NCI-H510A treated with DMSO at 0.1 percent for 48 hours (cell line): ENCODE measurements at regions not wholly inside any gene's neighbourhood (a gene's known extent, or its start where the extent isn't known, plus 50 kb on each side); places are given as distances from the start of the nearest gene placed in this dataset.

Source experiments
- DNase-seq: peaks from one replicate; lab custom pipeline; 2025; lab: John Stamatoyannopoulos, UW

DNA sequence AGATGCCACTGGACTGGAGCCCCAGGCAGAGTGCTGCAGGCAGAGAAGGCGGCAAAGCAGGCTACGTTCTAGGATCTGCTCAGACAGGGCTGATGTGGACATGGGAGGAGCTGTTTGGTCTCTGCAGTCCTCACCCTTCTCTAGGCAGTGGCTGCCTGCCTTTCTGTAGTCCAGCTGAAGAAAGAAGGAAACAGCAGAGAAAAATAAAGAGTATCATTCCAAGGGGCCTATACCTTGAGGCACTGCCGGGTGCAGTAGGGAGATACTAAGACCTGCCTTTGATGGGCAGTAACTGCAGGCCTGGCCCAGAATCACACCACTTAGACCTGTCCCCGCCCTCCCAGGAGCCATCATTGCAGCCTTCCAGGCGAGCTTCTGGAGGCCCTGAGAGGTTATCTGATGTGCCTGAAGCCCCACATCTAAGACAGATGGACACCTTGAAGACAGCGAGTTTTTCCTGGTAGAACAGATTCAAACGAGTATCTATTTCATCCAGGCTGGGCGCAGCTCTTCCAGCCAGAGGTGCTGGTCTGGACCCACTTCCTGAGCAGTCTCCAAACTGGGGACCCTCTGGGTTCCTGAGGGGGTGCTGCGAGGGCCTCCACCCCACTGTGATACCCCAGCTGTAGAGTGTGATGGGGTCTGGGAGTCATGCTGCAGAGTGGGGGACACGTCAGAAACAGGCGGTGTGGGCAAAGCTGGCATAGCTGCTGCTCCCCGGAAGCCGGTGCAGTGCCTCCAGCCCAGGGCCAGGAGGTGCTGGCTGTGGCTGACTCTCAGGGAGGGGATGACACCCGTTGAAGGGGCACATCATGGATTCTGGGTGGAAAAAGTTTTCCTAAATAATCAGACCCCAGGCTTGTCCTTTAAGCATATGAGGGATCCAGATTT, 87.3 kb upstream of the OTOS start:
- DNase-seq, result no peak

DNA sequence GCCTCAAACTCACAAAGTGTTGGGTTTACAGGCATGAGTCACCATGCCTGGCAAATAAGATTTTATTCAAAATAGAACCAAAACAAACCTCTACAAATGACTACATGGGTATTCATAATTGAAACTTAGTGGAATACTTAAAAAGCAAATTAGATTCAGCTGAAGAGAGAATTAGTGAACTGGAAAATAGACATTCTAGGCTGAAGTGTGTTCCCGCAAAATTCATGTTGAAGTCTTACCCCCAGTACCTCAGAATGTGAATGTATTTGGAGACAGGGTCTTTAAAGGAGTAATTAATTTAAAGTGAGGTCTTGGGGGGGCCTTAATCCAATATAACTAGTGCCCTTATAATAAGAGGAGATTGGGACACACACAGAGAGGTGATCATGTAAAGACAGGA, 88.5 kb upstream of the OTOS start:
- no peak for DNase-seq

DNA sequence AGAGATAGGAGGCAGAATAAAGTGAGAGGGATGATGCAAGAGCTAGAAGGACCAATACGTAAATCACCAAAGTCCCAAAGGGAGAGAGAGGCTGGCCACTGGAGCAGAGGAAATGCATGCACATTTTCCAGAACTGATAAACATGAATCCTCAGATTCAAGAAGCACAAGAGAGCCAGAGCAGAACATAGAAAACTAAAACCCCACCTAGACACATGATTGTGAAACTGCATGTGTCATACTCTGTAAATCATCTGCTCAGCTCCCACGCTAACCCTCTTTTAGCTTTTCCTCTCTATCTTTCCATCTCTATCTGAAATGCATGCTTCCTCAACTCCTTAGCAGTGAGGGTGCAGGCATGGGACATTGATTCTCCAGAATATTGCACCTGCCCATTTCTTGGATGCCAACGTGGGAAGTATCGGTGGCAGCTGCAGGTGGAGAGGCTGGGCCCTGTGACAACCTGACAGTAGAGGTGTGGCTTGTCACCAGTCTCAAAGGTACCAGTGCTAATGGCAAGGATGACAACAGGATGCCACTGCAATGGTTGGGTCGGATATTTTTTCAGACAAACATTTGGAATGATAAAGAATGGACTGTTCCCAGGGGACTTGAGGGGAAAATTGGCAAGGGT, 89.3 kb upstream of the OTOS start:
- no peak for DNase-seq

DNA sequence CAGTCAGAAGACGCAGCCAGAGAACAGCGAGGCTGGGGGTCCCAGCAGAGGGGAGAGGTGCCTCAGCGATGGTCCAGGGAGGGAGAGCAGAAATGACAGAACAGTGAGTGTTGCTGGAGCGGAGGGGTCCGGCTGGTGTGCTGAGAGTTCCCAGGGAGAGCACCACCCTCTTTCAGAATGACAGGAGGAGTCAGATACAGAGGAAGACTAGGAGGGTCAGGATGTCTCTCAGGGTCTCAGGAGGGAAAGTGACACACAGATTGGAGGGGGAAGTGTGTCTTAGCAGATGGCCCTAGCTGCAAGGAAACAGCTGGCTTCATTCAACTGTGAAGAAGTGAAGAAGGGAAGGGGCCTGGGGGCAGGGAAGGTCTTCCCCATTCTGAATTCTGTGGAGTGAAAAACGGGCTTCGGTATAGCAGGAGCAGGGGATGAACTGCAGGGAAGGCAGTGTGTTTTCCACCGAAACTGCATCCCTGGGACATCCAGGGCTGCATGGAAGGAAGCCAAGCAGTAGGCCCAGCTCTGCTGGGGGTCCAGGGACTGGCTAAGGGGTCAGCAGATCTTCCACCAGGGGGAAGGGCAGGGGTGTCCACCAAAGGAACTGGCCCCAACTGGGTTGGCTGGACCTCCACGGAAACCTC, 90.0 kb upstream of the OTOS start:
- no peak for DNase-seq

DNA sequence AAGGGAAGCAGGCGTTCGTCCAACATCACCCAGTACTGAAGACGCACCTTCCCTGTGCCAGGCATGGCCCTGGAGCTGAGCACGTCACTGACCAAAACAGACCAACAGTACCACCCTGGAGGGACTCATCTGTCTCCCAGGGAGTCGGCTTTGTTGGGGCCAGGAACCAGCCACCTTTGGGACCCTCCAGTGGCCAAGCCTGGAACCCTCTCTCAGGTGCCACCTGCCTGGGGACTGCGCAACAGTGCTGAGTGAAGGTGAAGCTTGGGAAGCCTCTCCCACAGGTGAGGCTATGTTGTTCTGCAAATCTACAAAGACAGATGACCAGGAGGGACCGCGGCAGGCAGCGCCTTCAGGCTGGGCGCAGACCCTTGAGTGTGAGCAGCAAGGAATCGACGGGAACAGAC, 91.4 kb upstream of the OTOS start:
- DNase-seq, result no peak

DNA sequence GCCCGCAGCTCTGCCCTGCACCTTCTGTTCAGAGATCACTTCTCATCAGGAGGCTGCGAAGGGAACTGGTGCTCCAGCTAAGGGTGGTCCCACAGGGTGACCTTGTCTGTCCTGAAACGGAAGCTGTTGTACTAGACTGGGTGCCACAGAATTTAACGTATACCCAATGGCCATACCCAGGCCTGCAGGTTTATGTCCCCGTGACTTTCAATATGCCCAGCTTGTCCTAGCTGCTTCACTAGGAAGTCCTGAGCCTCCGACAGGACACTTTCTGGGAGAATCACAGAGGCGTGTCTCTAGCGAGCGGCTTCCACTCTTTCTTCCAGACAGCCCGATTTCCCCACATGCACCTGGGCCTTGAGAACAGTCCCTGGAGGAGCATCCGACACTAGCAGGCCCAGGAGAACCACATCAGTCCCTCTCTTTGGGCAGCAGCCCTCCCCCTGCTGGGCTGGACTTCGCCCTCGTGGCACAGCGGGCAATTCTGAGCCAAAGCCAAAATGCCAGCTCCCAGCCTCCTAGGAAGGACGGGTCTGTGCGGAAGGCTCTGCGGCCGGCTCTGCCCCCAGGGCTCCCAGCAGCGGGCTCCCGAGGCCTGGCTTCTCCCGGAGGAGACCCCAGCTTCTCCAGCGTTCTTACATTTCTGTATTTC, 91.9 kb upstream of the OTOS start:
- DNase-seq, result no peak

DNA sequence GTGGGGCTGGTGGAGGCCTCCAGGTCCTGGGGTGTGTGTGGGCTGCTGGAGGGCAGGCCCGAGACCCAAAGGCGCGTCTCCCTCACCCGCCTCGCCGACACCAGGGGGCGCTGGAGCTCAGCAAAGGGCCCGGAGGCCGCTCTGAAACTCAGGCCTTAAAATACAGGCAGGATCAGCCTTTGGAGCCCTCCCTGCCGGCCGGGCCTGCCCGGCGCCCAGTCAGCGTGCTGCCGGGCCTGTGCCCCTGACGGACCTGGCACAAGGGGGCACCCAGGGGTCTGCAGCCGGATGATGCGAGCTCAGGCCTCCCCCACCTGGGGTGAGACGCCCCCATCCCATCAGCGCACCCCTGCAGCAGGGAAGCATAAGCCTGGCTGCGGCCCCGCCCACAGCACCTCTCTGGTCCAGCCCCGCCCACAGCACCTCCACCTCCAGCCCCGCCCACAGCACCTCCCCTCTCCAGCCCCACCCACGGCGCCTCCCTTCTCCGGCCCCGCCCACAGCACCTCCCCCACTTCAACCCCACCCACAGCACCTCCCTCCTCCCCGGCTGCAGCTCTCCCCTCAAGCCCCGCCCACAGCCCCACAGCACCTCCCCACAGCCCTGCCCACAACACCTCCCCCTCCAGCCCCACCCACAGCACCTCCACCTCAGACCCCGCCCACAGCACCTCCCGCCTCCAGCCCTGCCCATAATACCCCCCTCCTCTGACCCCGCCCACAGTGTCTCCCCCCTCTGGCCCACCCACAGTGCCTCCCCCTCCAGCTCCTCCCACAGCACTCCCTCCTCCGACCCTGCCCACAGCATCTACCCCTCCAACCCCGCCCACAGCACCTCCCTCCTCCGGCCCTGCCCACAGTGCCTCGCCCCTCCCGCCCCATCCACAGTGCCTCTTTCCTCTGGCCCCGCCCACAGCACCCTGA, 92.8 kb upstream of the OTOS start:
- DNase-seq, result no peak

DNA sequence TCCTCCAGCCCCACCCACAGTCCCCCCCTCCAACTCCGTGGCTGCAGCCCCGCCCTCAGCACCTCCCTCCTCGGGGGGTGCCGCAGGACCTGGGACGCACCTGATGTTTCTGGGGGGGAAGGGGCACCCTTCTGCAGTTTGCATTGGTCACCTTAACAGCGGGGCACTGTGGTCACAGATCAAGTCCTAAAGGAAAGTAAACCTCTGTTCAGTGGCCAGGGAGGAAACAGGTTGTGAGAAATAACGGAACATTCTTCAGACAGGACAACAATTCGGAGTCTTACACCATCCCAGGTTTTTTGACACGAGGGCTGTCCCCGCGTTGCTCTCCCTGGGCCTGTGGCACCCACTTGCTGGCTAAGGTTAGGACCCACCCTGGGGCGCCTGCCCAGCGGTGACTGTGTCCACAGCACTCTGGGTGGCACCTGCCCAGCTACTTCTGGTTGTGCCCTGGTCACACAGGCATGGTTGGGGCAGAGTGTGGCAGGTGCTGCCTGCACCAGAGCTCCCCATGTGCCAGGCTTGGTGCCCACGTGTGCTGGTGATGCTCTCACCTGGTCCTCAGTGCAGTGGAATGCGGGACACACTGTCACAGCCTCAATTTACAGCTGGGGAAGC, 93.5 kb upstream of the OTOS start:
- no peak for DNase-seq

DNA sequence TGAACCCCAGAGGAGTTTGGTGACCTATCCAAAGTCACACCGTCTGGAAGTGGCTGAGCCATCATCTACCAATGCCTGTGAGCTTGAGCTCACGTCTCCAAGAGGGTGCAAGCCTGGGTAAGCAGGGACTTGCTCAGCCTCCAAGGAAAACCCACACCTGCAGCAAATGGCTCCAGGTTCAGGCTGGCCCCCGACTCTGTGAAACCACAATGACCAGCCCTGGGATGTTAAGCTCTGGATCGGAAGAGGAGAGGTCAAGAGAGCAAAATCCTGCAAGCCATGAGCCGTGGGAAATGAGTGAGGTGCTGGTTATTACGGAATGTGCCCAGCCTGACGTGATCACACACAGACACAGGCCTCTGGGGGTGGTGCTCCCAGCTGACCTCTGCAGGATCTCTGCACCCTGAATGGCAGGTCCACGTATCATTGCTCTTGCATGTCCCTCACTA, 94.1 kb upstream of the OTOS start:
- DNase-seq, result no peak

DNA sequence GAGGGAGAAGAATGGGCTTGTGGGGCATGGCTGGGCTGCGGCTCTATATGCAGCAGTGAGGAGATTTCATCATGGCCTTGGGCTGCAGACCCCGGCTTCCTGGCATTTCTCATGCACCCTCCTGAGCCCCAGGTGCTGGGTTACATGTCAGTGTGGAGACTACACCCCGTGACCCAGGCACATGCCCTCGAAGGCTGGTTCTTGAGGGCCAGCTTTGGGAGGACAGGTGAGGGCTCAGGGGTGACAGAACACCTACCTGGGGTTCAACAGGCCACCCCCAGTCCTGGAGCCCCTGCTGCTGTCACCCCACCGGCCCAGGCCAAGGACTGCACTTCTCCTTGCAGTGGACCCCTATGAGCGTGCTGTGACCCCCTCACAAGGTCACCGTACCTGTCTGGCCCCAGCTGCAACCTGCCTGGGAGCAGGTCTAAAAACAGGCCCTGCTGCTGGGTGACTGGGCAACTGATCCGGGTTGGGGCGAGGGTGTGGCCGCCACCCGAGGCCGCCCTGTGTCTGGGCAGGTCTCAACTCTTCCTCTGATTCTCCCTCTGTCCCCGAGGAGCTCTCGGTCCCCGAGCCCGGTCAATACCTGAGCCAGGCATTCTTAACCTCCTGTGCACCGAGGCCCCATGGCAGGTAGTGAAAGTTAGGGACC, 94.8 kb upstream of the OTOS start:
- DNase-seq, result no peak

DNA sequence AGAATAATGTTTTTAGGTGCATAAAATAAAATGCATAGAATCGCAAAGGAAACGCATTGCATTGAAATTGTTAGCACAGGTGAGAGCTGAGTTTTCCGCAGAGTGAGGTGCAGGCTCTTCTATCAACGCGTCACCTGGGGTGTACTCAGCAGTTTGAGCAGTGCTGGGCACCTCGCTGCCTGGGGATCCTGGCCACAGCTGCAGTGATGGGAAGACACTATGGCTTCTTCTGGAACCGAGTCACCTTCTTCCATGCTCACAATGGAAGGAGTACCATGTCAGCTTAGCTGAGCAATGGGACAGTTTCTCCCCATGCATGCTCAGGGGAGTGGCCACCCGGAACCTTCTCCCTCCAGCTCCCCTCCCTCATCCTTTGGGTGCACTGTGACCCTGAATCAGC, 95.4 kb upstream of the OTOS start:
- no peak for DNase-seq

DNA sequence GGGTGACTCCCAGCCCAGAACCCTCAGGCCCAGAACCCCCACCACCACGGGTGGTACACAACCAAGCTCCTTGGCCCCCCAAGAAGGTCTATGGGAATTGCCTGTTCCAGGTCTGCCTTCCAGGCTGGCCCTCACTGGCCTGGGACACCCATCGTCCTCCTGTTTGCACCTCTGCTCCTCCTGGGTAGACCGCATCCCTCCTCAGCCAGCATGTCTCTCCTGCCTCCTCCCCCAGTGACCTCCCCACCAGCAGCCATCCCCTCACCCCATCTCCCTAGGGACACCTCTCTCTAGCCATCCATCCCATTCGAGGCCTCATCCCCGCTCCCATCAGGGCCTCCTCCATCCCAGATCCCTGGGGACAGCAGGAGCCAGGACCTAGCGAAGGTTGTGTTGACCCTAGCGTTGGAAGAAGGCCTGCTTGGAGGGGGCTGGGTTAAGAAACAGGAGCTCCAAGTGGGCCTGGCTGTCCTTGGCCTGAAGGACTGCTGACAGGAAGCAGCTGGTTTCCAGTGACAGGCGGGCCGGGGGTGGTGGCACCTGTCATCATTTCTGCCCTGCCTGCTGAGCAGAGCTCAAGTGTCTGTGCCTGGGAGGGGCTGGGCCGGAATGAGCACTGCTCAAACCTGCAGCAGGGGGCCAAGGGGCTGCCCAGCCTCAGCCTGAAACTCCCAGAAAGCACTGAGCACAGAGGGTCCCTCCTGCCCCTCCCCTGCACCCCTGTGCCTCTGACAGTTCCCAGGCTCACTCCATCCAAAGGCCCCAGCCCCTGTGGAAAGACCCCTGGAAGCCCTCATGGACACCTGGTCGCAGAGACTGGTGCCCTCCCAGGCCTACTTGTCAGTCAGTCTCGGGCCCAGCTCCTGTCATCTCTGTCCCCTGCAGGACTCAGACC, 96.0 kb upstream of the OTOS start:
- DNase-seq, result peak; percentile 2

DNA sequence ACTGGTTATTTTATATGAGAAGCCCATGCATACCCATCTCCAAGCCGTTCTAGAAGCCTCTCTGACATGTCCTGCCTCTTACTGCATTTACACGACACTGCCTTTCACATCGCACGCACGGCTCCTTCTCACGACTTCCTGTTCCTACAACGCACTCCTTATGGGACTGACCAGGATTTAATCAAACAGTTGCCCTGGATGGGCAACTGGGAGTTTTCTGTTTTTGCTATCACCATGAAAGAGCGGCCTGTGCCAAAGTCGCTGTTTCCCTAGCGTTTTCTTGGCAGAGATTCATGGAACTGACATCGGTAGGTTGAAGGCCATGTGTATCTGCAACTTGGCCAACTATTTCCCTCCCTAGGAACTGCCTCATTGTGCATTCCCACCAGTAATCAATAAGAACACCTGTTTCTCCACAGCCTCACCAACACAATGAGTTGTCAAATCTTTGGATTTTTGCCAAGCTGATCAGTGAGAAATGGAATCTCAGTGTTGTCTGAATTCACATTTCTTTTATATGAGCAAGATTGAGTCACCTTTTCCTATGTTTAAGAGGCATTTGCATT, 97.2 kb upstream of the OTOS start:
- DNase-seq, result no peak

DNA sequence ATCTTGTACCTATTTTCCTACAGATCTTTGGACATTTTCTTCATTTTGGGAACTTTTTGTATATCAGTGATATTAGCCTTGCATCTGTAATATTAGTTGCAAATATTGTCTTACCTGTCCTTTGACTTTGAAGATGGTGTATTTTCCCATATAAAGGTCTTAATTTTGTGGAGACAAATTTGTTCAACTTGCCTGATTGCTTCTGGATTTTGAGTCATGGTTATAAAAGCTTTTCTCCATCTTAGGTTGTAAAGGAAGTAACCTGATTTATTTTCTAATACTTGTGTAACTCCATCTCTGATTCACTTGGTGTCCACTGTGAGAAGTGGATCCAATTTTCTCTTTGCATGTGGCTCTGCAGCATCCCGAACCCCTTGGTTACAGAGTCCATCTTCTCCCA, 97.7 kb upstream of the OTOS start:
- DNase-seq, result no peak

DNA sequence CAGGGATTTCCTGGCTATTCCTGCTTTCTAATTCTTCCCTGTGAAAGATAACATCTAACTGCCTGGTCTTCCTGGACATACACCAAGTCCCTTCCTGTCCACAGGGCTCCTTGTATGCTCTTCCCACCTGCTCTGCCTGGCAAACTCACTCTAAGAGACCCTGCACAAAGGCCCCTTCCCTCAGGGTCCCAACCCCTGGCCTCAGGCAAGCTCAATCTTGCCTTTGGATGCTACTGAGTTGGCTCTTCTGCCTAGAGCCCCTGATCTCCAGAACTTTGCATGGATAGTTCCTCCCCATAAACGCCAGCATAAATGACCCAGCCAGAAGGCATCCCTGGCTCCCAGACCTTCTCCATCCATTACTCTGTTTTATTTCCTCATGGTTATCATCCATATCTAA, 98.3 kb upstream of the OTOS start:
- DNase-seq, result no peak

DNA sequence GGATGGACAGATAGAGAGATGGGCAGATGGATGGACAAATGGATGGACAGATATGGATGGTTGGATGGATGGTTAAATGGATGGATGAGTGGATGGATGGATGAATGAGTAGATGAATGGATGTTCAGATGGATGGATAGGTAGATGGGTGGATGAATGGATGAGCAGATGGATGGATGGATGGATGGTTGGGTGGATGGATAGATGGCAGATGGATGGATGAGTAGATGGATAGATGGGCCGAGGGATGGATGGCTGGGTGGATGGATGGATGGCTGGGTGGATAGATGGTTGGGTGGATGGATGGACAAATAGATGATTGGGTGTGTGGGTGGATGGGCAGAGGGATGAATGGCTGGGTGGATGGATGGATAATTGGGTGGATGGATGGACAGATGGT, 98.9 kb upstream of the OTOS start:
- DNase-seq, result no peak

DNA sequence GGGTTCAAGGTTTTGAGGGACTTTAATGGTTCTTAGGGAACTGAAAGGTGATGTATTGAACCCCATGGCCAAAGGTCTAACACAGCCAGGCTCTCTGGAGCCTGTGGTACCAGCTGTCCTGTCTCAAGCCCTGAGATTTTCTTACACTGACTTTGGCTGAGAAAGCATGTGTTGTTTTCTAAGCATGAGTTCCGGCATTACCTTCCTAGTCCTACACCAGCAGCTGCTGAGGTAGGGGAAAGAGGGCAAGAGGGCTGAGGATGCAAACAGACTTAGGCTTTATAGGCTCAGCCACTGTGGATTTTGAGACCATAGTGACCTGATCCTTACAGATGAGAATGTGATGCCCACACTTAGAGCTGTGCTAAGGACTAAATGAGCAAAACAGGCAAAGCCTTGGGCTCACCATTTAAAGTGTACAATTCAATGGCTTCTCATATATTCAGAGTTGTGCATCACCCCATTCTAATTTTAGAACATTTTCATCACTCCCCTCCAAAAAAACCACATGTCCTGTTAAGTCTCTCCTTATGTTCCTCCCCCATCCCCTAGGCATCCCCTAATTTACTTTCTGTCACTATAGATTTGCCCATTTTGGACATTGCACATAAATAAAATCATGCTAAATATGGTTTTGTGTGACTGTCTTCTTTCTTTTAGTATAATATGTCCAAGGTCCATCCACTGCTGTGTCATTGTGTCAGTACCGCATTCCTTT, 99.7 kb upstream of the OTOS start:
- DNase-seq, result no peak

DNA sequence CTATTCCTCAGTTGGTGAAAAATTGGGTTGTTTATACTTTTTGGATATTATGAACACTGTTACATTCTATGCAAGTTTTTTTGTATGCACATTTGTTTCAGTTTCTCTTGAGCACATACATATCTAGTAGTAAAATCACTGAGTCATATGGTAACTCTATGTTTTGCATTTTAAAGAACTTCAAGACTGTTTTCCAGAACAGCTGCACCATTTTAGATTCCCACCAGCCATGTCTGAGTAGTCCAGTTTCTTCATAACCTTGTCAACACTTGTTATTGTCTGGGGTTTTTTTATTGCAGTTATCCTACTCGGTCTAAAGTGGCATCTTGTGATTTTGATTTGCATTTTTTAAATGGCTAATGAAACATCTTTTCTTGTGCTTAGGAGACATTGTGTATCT, 100.3 kb upstream of the OTOS start:
- no peak for DNase-seq

DNA sequence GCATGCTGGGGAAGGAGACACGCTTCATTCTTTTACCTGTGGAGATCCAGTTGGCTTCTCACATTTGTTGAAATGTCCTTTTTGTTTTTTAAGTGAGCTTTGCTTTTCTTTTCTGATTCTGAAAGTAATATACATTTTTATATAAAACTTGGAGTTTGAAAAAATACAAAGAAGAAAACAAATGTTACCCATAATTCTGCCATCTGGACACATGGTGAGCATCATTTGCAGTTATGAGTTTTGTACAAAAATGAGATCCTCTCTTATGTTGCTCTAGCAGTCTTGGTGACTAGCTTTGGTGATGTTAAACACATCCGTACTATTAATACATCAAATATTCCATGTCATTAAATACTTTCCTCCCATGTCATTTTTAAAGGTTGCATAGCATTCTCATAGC, 101.1 kb upstream of the OTOS start:
- no peak for DNase-seq
